H1 (cell line): ENCODE measurements at regions not wholly inside any gene's neighbourhood (a gene's known extent, or its start where the extent isn't known, plus 50 kb on each side); places are given as distances from the start of the nearest gene placed in this dataset.

Experiments
- SIN3A ChIP-seq, 2 experiments: IDR thresholded peaks in 1 of 2; conservative IDR thresholded peaks in 1 of 2; 2 replicates each; pipeline ENCODE4 v1.6.1; 2011 to 2012; ENCODE audit warnings: low read length in 2 of 2, improper control_type of control experiment in 1 of 2, low read depth in 1 of 2, mild to moderate bottlenecking in 1 of 2
- TF ChIP-seq, protein P1 (sequence below), 3 experiments: IDR thresholded peaks; 1 replicate in 2 of 3; 2 replicates in 1 of 3; pipeline versions ENCODE4 v1.5.1 to v1.6.1; 2011; ENCODE audit warnings: low read length in 3 of 3, mild to moderate bottlenecking in 3 of 3, inconsistent platforms in 2 of 3, low read depth in 1 of 3, moderate library complexity in 1 of 3; ENCODE audit not compliant: insufficient read depth in 1 of 3; ENCODE audit errors: control extremely low read depth in 1 of 3

DNA sequence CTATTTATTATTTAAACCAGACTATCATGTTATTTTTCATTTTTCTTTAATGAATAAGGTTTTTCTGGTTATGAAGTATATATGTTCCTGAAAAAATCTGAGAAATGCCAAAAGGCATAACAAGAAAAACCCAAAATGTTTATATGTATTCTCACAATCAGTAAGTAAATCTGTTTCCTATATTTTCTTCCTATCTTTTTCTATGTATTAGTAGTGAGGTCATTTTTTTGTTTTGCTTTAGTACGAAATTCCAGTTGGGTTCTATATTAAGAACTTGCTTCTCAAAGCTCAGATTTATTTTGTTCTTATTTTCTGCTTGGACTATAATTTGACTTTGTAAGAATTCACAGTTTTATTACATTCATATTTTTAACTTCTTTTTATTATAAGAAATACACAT, 287.5 kb upstream of the NFE2L3 start:
- TF ChIP-seq, protein P1, sequence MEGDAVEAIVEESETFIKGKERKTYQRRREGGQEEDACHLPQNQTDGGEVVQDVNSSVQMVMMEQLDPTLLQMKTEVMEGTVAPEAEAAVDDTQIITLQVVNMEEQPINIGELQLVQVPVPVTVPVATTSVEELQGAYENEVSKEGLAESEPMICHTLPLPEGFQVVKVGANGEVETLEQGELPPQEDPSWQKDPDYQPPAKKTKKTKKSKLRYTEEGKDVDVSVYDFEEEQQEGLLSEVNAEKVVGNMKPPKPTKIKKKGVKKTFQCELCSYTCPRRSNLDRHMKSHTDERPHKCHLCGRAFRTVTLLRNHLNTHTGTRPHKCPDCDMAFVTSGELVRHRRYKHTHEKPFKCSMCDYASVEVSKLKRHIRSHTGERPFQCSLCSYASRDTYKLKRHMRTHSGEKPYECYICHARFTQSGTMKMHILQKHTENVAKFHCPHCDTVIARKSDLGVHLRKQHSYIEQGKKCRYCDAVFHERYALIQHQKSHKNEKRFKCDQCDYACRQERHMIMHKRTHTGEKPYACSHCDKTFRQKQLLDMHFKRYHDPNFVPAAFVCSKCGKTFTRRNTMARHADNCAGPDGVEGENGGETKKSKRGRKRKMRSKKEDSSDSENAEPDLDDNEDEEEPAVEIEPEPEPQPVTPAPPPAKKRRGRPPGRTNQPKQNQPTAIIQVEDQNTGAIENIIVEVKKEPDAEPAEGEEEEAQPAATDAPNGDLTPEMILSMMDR (IDR thresholded peaks at IDR 0.05; ENCODE audit: control extremely low read depth in 1 of 3, insufficient read depth in 1 of 3, low read depth in 1 of 3, low read length in 3 of 3), result no peak
- TF ChIP-seq SIN3A (conservative IDR thresholded peaks at IDR 0.05 in 1 of 2, IDR thresholded peaks at IDR 0.05 in 1 of 2; ENCODE audit: low read depth in 1 of 2, low read length in 2 of 2), result no peak
